Neural cell (in vitro differentiated cells): ENCODE measurements at regions not wholly inside any gene's neighbourhood (a gene's known extent, or its start where the extent isn't known, plus 50 kb on each side); places are given as distances from the start of the nearest gene placed in this dataset.

Experiments
- H2AFZ ChIP-seq: fragments of 200-600, 300-800 bp; sonication (generic), shearing (Covaris generic); 2 replicates; pipeline ENCODE4 v1.6.0; 2014; ENCODE audit warnings: low read depth, mild to moderate bottlenecking, antibody characterized with exemption, low read length, moderate library complexity
- H3F3A ChIP-seq: fragments of 200-600 bp; shearing (Covaris generic); 2 replicates; pipeline ENCODE4 v1.6.1; 2016; ENCODE audit warnings: mild to moderate bottlenecking, moderate library complexity, mixed read lengths, antibody characterized with exemption, low read length; ENCODE audit not compliant: insufficient read depth, poor library complexity, severe bottlenecking
- H3K27ac ChIP-seq: fragments of 200-600, 300-800 bp; sonication (generic), shearing (Covaris generic); 2 replicates; pipeline ENCODE4 v1.5.1; 2014; ENCODE audit warnings: mild to moderate bottlenecking, low read length, moderate library complexity
- H3K27me3 ChIP-seq: fragments of 300-800, 200-600 bp; sonication (generic), shearing (Covaris generic); 2 replicates; pipeline ENCODE4 v1.6.0; 2014; ENCODE audit warnings: mild to moderate bottlenecking, low read depth, low read length, moderate library complexity; ENCODE audit not compliant: insufficient read depth
- H3K36me3 ChIP-seq: fragments of 300-800, 200-600 bp; sonication (generic), shearing (Covaris generic); 2 replicates; pipeline ENCODE4 v1.5.1; 2014; ENCODE audit warnings: mild to moderate bottlenecking, antibody characterized with exemption, low read length, moderate library complexity; ENCODE audit not compliant: insufficient read depth
- H3K4me2 ChIP-seq: fragments of 300-800, 200-600 bp; sonication (generic), shearing (Covaris generic); 2 replicates; pipeline ENCODE4 v1.6.0; 2014; ENCODE audit warnings: mild to moderate bottlenecking, low read length
- H3K4me3 ChIP-seq: fragments of 300-800, 200-600 bp; sonication (generic), shearing (Covaris generic); 2 replicates; pipeline ENCODE4 v1.5.1; 2014; ENCODE audit warnings: mild to moderate bottlenecking, low read length, moderate library complexity
- H3K79me2 ChIP-seq: fragments of 200-600 bp; shearing (Covaris generic); replicated peaks from 2 replicates; pipeline ENCODE4 v1.6.0; 2014; ENCODE audit warnings: mild to moderate bottlenecking, low read length, moderate library complexity; ENCODE audit not compliant: insufficient read depth
- H3K9ac ChIP-seq: fragments of 300-800, 200-600 bp; sonication (generic), shearing (Covaris generic); 2 replicates; pipeline ENCODE4 v1.6.1; 2016; ENCODE audit warnings: mild to moderate bottlenecking, low read length, mixed read lengths
- H3K9me2 ChIP-seq: fragments of 200-600 bp; shearing (Covaris generic); 2 replicates; pipeline ENCODE4 v1.6.1; 2016; ENCODE audit warnings: mild to moderate bottlenecking, low read length, mixed read lengths; ENCODE audit not compliant: insufficient read depth
- H3K9me3 ChIP-seq: fragments of 200-600, 300-800 bp; sonication (generic), shearing (Covaris generic); 2 replicates; pipeline ENCODE4 v1.6.1; 2016; ENCODE audit warnings: mild to moderate bottlenecking, mixed run types, low read length, moderate library complexity, mixed read lengths
- H4K20me1 ChIP-seq: fragments of 200-600 bp; shearing (Covaris generic); 2 replicates; pipeline ENCODE4 v1.6.1; 2016; ENCODE audit warnings: mild to moderate bottlenecking, mixed run types; ENCODE audit not compliant: insufficient read depth
- CTCF ChIP-seq: fragments of 450-650 bp; IDR thresholded peaks from 2 replicates; pipeline ENCODE4 v1.5.1; 2014; ENCODE audit warnings: antibody characterized with exemption, mild to moderate bottlenecking, moderate library complexity; ENCODE audit not compliant: poor library complexity, severe bottlenecking
- EP300 ChIP-seq: fragments of 450-650 bp; conservative IDR thresholded peaks from 2 replicates; pipeline ENCODE4 v1.6.1; 2014; ENCODE audit warnings: antibody characterized with exemption, mild to moderate bottlenecking, moderate library complexity; ENCODE audit not compliant: poor library complexity, severe bottlenecking
- EZH2 ChIP-seq: fragments of 200-600, 300-800 bp; shearing (Covaris generic), sonication (generic); IDR thresholded peaks from 2 replicates; pipeline ENCODE4 v1.6.1; 2014; ENCODE audit warnings: antibody characterized with exemption, low read length, borderline replicate concordance, mild to moderate bottlenecking; ENCODE audit not compliant: insufficient read depth, poor library complexity, severe bottlenecking
- MXI1 ChIP-seq: fragments of 450-650 bp; conservative IDR thresholded peaks from 2 replicates; pipeline ENCODE4 v1.6.1; 2014; ENCODE audit warnings: antibody characterized with exemption, mild to moderate bottlenecking; ENCODE audit not compliant: poor library complexity, severe bottlenecking
- POLR2AphosphoS5 ChIP-seq: IDR thresholded peaks from 2 replicates; pipeline ENCODE4 v1.6.1; 2012
- RAD21 ChIP-seq: fragments of 450-650 bp; conservative IDR thresholded peaks from 2 replicates; pipeline ENCODE4 v1.6.1; 2014; ENCODE audit warnings: antibody characterized with exemption, mild to moderate bottlenecking, moderate library complexity
- SMC3 ChIP-seq: fragments of 450-650 bp; conservative IDR thresholded peaks from 2 replicates; pipeline ENCODE4 v1.6.1; 2014; ENCODE audit warnings: antibody characterized with exemption, mild to moderate bottlenecking, moderate library complexity; ENCODE audit not compliant: poor library complexity
- TAF1 ChIP-seq: IDR thresholded peaks from 2 replicates; pipeline ENCODE4 v1.6.1; 2012; ENCODE audit warnings: low read depth
- TF ChIP-seq, protein P1 (sequence below): IDR thresholded peaks from 2 replicates; pipeline ENCODE4 v1.6.1; 2012; ENCODE audit warnings: borderline replicate concordance

DNA sequence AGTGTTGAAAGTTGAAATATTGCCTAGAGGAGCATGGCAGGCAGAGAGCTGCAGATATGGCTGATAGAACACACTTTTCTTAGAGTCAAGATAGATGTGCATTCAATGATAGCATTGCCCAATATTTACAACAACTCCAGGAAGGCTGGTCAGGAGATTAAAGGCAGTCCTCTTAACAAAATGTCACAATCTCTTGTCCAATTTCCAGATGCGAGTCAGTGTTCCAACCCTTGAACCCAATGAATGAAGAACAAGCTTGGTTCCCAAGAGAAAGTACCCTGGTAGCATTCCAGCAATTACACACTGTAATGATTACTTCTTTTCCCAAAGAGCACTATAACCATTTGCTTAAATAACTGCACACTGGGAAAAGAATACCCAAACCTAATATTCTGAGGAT, 839.4 kb upstream of the VRK2 start:
- H3K4me3 ChIP-seq, result no peak overlapping the region
- H3K9me3 ChIP-seq, result no peaks in the 10 kb centered on the region
- H3F3A ChIP-seq, result no peaks in the 10 kb centered on the region
- H3K79me2 ChIP-seq, result no peaks in the 10 kb centered on the region
- no peak overlapping the region for H3K27ac ChIP-seq
- no peak overlapping the region for H2AFZ ChIP-seq
- no peaks in the 10 kb centered on the region for H4K20me1 ChIP-seq
- no peak for TF ChIP-seq EP300
- TF ChIP-seq, protein P1, sequence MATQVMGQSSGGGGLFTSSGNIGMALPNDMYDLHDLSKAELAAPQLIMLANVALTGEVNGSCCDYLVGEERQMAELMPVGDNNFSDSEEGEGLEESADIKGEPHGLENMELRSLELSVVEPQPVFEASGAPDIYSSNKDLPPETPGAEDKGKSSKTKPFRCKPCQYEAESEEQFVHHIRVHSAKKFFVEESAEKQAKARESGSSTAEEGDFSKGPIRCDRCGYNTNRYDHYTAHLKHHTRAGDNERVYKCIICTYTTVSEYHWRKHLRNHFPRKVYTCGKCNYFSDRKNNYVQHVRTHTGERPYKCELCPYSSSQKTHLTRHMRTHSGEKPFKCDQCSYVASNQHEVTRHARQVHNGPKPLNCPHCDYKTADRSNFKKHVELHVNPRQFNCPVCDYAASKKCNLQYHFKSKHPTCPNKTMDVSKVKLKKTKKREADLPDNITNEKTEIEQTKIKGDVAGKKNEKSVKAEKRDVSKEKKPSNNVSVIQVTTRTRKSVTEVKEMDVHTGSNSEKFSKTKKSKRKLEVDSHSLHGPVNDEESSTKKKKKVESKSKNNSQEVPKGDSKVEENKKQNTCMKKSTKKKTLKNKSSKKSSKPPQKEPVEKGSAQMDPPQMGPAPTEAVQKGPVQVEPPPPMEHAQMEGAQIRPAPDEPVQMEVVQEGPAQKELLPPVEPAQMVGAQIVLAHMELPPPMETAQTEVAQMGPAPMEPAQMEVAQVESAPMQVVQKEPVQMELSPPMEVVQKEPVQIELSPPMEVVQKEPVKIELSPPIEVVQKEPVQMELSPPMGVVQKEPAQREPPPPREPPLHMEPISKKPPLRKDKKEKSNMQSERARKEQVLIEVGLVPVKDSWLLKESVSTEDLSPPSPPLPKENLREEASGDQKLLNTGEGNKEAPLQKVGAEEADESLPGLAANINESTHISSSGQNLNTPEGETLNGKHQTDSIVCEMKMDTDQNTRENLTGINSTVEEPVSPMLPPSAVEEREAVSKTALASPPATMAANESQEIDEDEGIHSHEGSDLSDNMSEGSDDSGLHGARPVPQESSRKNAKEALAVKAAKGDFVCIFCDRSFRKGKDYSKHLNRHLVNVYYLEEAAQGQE, result no peak
- TF ChIP-seq SMC3, result no peak
- TF ChIP-seq TAF1, result no peak
- TF ChIP-seq MXI1, result no peak
- TF ChIP-seq POLR2AphosphoS5, result no peak
- no peaks in the 10 kb centered on the region for H3K27me3 ChIP-seq
- H3K36me3 ChIP-seq, result no peaks in the 10 kb centered on the region
- H3K4me2 ChIP-seq, result no peak overlapping the region
- H3K9ac ChIP-seq, result no peak overlapping the region
- H3K9me2 ChIP-seq, result no peaks in the 10 kb centered on the region

DNA sequence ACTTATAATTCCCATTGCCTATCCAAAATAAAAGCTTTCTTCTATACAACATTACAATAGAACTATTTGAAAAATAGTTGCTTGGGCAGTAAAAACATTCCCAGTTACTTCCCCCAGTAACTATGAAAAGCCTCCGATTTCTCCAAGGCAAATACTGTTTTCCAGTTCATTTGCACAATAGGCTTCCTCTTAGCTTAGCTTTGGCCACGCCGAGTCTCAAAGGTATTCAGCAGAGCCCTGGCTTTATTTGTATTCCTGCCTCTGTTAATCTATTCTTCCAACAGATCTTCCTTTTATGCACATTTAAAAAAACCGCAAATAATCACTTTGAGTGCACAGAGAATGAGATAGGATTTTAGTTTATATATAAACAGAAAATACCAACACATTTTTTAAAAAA, 836.8 kb upstream of the VRK2 start:
- no peak overlapping the region for H2AFZ ChIP-seq
- H3K79me2 ChIP-seq, result no peaks in the 10 kb centered on the region
- no peak for TF ChIP-seq EP300
- TF ChIP-seq RAD21, result no peak
- no peak for TF ChIP-seq MXI1
- no peak for TF ChIP-seq CTCF
- TF ChIP-seq EZH2, result no peak
- no peak for TF ChIP-seq POLR2AphosphoS5
- TF ChIP-seq SMC3, result no peak
- TF ChIP-seq, protein P1, result no peak
- TF ChIP-seq TAF1, result no peak
- no peaks in the 10 kb centered on the region for H3K9me3 ChIP-seq
- no peaks in the 10 kb centered on the region for H3K9me2 ChIP-seq
- H3K4me3 ChIP-seq, result no peak overlapping the region
- no peaks in the 10 kb centered on the region for H3F3A ChIP-seq
- no peaks in the 10 kb centered on the region for H3K36me3 ChIP-seq
- H3K27ac ChIP-seq, result no peak overlapping the region
- H3K4me2 ChIP-seq, result no peak overlapping the region
- H3K9ac ChIP-seq, result no peak overlapping the region
- H3K27me3 ChIP-seq, result no peaks in the 10 kb centered on the region
- H4K20me1 ChIP-seq, result no peaks in the 10 kb centered on the region
